ENCODE measurements at regions not wholly inside any gene's neighbourhood (a gene's known extent, or its start where the extent isn't known, plus 50 kb on each side); places are given as distances from the start of the nearest gene placed in this dataset.
A peak's percentile ranks its signal among the peaks of the same experiment; 100 is the strongest.

GRCh38 chr12:92010368-92010767 is 135.3 kb downstream of the BTG1 start:
- H4K20me1 ChIP-seq (ENCODE audit: insufficient read depth, poor library complexity, severe bottlenecking) = no peaks in the 10 kb centered on the region
- H3K27ac ChIP-seq = no peak overlapping the region
- no peaks in the 10 kb centered on the region for H3K27me3 ChIP-seq
- TF ChIP-seq EZH2 (IDR thresholded peaks at IDR 0.05; ENCODE audit: borderline replicate concordance) = no peak
- TF ChIP-seq, protein P1, sequence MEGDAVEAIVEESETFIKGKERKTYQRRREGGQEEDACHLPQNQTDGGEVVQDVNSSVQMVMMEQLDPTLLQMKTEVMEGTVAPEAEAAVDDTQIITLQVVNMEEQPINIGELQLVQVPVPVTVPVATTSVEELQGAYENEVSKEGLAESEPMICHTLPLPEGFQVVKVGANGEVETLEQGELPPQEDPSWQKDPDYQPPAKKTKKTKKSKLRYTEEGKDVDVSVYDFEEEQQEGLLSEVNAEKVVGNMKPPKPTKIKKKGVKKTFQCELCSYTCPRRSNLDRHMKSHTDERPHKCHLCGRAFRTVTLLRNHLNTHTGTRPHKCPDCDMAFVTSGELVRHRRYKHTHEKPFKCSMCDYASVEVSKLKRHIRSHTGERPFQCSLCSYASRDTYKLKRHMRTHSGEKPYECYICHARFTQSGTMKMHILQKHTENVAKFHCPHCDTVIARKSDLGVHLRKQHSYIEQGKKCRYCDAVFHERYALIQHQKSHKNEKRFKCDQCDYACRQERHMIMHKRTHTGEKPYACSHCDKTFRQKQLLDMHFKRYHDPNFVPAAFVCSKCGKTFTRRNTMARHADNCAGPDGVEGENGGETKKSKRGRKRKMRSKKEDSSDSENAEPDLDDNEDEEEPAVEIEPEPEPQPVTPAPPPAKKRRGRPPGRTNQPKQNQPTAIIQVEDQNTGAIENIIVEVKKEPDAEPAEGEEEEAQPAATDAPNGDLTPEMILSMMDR (IDR thresholded peaks at IDR 0.05; ENCODE audit: poor library complexity) = no peak
- no peak for TF ChIP-seq EZH2phosphoT487 (IDR thresholded peaks at IDR 0.05; ENCODE audit: low read depth, severe bottlenecking, unreplicated experiment)
- H3K36me3 ChIP-seq (replicated peaks; ENCODE audit: insufficient read depth, low read depth) = no peaks in the 10 kb centered on the region
- H3K79me2 ChIP-seq = no peaks in the 10 kb centered on the region
- H3K9me3 ChIP-seq (ENCODE audit: low read depth) = no peaks in the 10 kb centered on the region
- no peak overlapping the region for H2AFZ ChIP-seq
- peak; percentile 23 for DNase-seq (ENCODE audit: low spot score)
- H3K4me1 ChIP-seq (ENCODE audit: insufficient read depth) = no peaks in the 10 kb centered on the region
- H3K4me2 ChIP-seq = no peak overlapping the region
- 70% methylated on average over 2 of the region's 2 CpGs for WGBS (ENCODE audit: low lambda C conversion rate, missing lambda C conversion rate)
- no peaks in the 10 kb centered on the region for H3K9me2 ChIP-seq (replicated peaks; ENCODE audit: insufficient read depth)
- no peak overlapping the region for H3K4me3 ChIP-seq

- no peaks in the 10 kb centered on the region for H3K36me3 ChIP-seq (replicated peaks; ENCODE audit: insufficient read depth, low read depth)
- DNase-seq (ENCODE audit: low spot score) = no peak
- H3K9me2 ChIP-seq (replicated peaks; ENCODE audit: insufficient read depth) = no peaks in the 10 kb centered on the region
- TF ChIP-seq EZH2 (IDR thresholded peaks at IDR 0.05; ENCODE audit: borderline replicate concordance) (no peak), EZH2phosphoT487 (IDR thresholded peaks at IDR 0.05; ENCODE audit: low read depth, severe bottlenecking, unreplicated experiment) (no peak)
- H3K9me3 ChIP-seq (ENCODE audit: low read depth) = no peaks in the 10 kb centered on the region
- peaks cover 1% of the 10 kb centered on the region for H3K4me1 ChIP-seq (ENCODE audit: insufficient read depth)
- no peaks in the 10 kb centered on the region for H3K27me3 ChIP-seq
- no peak overlapping the region for H2AFZ ChIP-seq
- H3K79me2 ChIP-seq = no peaks in the 10 kb centered on the region
- 84% methylated on average over 5 of the region's 5 CpGs for WGBS (ENCODE audit: low lambda C conversion rate, missing lambda C conversion rate)
- no peaks in the 10 kb centered on the region for H4K20me1 ChIP-seq (ENCODE audit: insufficient read depth, poor library complexity, severe bottlenecking)
- H3K27ac ChIP-seq = no peak overlapping the region
- no peak overlapping the region for H3K4me2 ChIP-seq
- no peak overlapping the region for H3K4me3 ChIP-seq
These were observed 137.3 kb downstream of the BTG1 start for GRCh38 chr12:92008345-92008744.

- Histone ChIP-seq H3K4me2 (no peak overlapping the region), H3K4me1 (ENCODE audit: insufficient read depth) (peaks cover 6% of the 10 kb centered on the region), H4K20me1 (ENCODE audit: insufficient read depth, poor library complexity, severe bottlenecking) (no peaks in the 10 kb centered on the region), H3K9me3 (ENCODE audit: low read depth) (no peaks in the 10 kb centered on the region), H2AFZ (no peak overlapping the region), H3K79me2 (no peaks in the 10 kb centered on the region), H3K36me3 (replicated peaks; ENCODE audit: insufficient read depth, low read depth) (no peaks in the 10 kb centered on the region), H3K27me3 (no peaks in the 10 kb centered on the region), H3K4me3 (no peak overlapping the region), H3K9me2 (replicated peaks; ENCODE audit: insufficient read depth) (no peaks in the 10 kb centered on the region), H3K27ac (no peak overlapping the region)
- no peak for TF ChIP-seq EZH2phosphoT487 (IDR thresholded peaks at IDR 0.05; ENCODE audit: low read depth, severe bottlenecking, unreplicated experiment)
- TF ChIP-seq EZH2 (IDR thresholded peaks at IDR 0.05; ENCODE audit: borderline replicate concordance) = no peak
- TF ChIP-seq, protein P1 (IDR thresholded peaks at IDR 0.05; ENCODE audit: poor library complexity) = no peak
- 98% methylated on average over 9 of the region's 9 CpGs for WGBS (ENCODE audit: low lambda C conversion rate, missing lambda C conversion rate)
- no peak for DNase-seq (ENCODE audit: low spot score)
These were observed 137.9 kb downstream of the BTG1 start for GRCh38 chr12:92007787-92008186.

GRCh38 chr12:92003701-92004100 is 141.9 kb downstream of the BTG1 start:
- H3K27me3 ChIP-seq = no peaks in the 10 kb centered on the region
- H3K27ac ChIP-seq = no peak overlapping the region
- H3K4me3 ChIP-seq = no peak overlapping the region
- H2AFZ ChIP-seq = no peak overlapping the region
- WGBS (ENCODE audit: low lambda C conversion rate, missing lambda C conversion rate) = 44% methylated on average over 3 of the region's 3 CpGs
- no peak for TF ChIP-seq EZH2 (IDR thresholded peaks at IDR 0.05; ENCODE audit: borderline replicate concordance)
- TF ChIP-seq EZH2phosphoT487 (IDR thresholded peaks at IDR 0.05; ENCODE audit: low read depth, severe bottlenecking, unreplicated experiment) = no peak
- no peaks in the 10 kb centered on the region for H4K20me1 ChIP-seq (ENCODE audit: insufficient read depth, poor library complexity, severe bottlenecking)
- H3K4me1 ChIP-seq (ENCODE audit: insufficient read depth) = peaks cover 6% of the 10 kb centered on the region
- H3K9me2 ChIP-seq (replicated peaks; ENCODE audit: insufficient read depth) = no peaks in the 10 kb centered on the region
- H3K4me2 ChIP-seq = no peak overlapping the region
- no peaks in the 10 kb centered on the region for H3K79me2 ChIP-seq
- H3K36me3 ChIP-seq (replicated peaks; ENCODE audit: insufficient read depth, low read depth) = no peaks in the 10 kb centered on the region
- H3K9me3 ChIP-seq (ENCODE audit: low read depth) = no peaks in the 10 kb centered on the region
- no peak for DNase-seq (ENCODE audit: low spot score)

Data from hepatocyte (in vitro differentiated cells).